ENCODE measurements at regions not wholly inside any gene's neighbourhood (a gene's known extent, or its start where the extent isn't known, plus 50 kb on each side); places are given as distances from the start of the nearest gene placed in this dataset.

DNA sequence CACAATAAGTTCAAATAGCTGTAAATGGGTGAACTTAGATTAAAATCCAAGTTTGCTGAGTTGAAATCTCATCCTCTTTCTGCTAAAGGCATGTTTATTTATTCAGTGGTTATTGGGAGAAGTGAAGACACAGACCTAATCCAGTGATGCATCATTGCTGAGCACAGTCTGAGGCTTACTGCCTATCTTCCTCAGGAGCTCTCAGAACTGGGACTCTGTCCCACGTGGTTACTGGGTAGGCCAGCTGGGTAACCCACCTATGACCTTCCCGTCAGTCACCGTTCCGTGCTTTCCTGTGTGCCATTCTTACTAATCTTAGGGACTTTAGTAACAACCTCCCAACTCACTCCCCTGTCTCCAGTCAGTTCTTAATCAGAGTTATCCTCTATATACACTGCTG lies 226.8 kb upstream of the ATP10B start:
- TF ChIP-seq, protein P1, sequence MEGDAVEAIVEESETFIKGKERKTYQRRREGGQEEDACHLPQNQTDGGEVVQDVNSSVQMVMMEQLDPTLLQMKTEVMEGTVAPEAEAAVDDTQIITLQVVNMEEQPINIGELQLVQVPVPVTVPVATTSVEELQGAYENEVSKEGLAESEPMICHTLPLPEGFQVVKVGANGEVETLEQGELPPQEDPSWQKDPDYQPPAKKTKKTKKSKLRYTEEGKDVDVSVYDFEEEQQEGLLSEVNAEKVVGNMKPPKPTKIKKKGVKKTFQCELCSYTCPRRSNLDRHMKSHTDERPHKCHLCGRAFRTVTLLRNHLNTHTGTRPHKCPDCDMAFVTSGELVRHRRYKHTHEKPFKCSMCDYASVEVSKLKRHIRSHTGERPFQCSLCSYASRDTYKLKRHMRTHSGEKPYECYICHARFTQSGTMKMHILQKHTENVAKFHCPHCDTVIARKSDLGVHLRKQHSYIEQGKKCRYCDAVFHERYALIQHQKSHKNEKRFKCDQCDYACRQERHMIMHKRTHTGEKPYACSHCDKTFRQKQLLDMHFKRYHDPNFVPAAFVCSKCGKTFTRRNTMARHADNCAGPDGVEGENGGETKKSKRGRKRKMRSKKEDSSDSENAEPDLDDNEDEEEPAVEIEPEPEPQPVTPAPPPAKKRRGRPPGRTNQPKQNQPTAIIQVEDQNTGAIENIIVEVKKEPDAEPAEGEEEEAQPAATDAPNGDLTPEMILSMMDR (IDR thresholded peaks at IDR 0.05) = no peak
- no peak for TF ChIP-seq POLR2A (IDR thresholded peaks at IDR 0.05)
